PC-9 (cell line): ENCODE measurements at regions not wholly inside any gene's neighbourhood (a gene's known extent, or its start where the extent isn't known, plus 50 kb on each side); places are given as distances from the start of the nearest gene placed in this dataset.

Source experiments
- CTCF ChIP-seq: fragments of 200-600 bp; sonication (generic); conservative IDR thresholded peaks from 2 replicates; pipeline ENCODE4 v1.6.1; 2017; ENCODE audit warnings: mixed run types, antibody characterized with exemption, mild to moderate bottlenecking, moderate library complexity
- EZH2 ChIP-seq: fragments of 200-600 bp; sonication (generic); IDR thresholded peaks from 2 replicates; pipeline ENCODE4 v1.8.0; 2017; ENCODE audit warnings: antibody characterized with exemption, low read depth

- TF ChIP-seq CTCF: no peak
- no peak for TF ChIP-seq EZH2
These were observed 1696.0 kb upstream of the CDH9 start for GRCh38 chr5:28734396-28734795.
